ENCODE measurements at regions not wholly inside any gene's neighbourhood (a gene's known extent, or its start where the extent isn't known, plus 50 kb on each side); places are given as distances from the start of the nearest gene placed in this dataset.

- TF ChIP-seq CTCF (IDR thresholded peaks at IDR 0.05 in 4 of 5, conservative IDR thresholded peaks at IDR 0.05 in 1 of 5): no peak
- TF ChIP-seq POLR2A (IDR thresholded peaks at IDR 0.05): no peak
- no peaks in the 10 kb centered on the region for H3K27me3 ChIP-seq
- DNase-seq (no peak), ATAC-seq (no peak)
- H3K27ac ChIP-seq: no peak overlapping the region
- intact Hi-C loops (cut with DNase I; ENCODE audit: low total_unique reads) (no loop called here), in situ Hi-C loops (cut with MboI; ENCODE audit: low sequenced_read_pairs in 4 of 4) (no loop called here)
- H3K36me3 ChIP-seq: no peaks in the 10 kb centered on the region
- no peak overlapping the region for H3K4me3 ChIP-seq
- H3K4me1 ChIP-seq: no peaks in the 10 kb centered on the region
- no peaks in the 10 kb centered on the region for H3K9me3 ChIP-seq
These were observed 624.7 kb upstream of the IGFBP3 start for GRCh38 chr7:46545790-46546189.

DNA sequence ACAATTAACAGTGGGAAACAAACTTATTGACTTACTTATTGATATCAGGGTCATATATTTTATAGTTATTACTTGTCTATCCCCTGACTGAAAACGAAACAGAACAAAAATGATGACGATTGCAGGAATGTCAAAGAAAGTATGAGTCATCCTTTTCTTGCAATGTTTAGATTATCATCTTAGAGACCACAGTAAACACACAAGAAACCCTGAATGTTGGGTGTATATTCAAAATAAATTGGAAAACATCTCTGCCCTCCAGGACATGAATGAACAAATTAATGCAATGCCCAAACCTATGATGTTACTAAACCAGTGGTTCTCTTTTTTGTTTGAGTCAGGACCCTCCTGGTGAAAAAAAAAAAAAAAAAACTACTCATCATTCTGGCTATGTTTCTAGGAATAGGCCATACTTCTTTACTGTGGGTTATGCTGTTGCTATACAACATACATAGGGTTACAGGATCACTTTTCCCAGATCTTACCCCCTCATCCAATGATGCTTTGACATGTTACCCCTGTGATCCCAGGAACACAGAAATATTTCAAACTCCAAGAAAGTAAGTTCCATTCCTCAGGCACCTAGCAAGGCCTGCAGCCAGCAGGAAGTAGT is 623.4 kb upstream of the IGFBP3 start:
- intact Hi-C loops (cut with DNase I; ENCODE audit: low total_unique reads): no loop called here
- Histone ChIP-seq H3K9me3 (no peaks in the 10 kb centered on the region), H3K4me1 (no peaks in the 10 kb centered on the region), H3K27me3 (no peaks in the 10 kb centered on the region), H3K27ac (no peak overlapping the region), H3K36me3 (no peaks in the 10 kb centered on the region), H3K4me3 (no peak overlapping the region)
- no peak for ATAC-seq
- no peak for DNase-seq
- no peak for TF ChIP-seq CTCF (IDR thresholded peaks at IDR 0.05 in 4 of 5, conservative IDR thresholded peaks at IDR 0.05 in 1 of 5)
- no peak for TF ChIP-seq POLR2A (IDR thresholded peaks at IDR 0.05)
- in situ Hi-C loops (cut with MboI; ENCODE audit: low sequenced_read_pairs in 4 of 4): no loop called here

DNA sequence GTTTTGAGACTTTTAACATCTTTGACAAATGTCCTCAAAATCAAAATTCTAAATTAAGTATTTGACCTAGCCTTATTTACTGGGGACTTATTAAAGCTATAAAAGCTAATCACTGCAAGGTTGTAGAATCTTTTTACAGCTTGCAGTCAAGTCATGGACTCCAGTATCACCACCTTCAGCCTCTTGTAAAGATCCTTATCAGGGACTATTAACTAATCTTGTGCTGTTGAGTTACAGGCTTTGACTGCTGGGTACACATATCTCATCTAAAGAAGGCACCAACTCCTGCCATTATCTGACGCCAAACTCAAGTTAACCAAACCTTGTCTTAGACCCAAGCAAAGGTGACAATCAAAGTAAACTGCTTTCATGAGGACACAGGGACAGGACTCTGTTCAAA is 621.0 kb upstream of the IGFBP3 start:
- Histone ChIP-seq H3K4me3 (no peak overlapping the region), H3K36me3 (no peaks in the 10 kb centered on the region), H3K4me1 (no peaks in the 10 kb centered on the region), H3K27ac (no peak overlapping the region), H3K9me3 (no peaks in the 10 kb centered on the region), H3K27me3 (no peaks in the 10 kb centered on the region)
- in situ Hi-C loops (cut with MboI; ENCODE audit: low sequenced_read_pairs in 4 of 4) (no loop called here), intact Hi-C loops (cut with DNase I; ENCODE audit: low total_unique reads) (no loop called here)
- TF ChIP-seq POLR2A (IDR thresholded peaks at IDR 0.05) (no peak), CTCF (IDR thresholded peaks at IDR 0.05 in 4 of 5, conservative IDR thresholded peaks at IDR 0.05 in 1 of 5) (no peak)
- DNase-seq: no peak
- ATAC-seq: no peak

GRCh38 chr7:46539892-46540483 is 618.9 kb upstream of the IGFBP3 start:
- ATAC-seq: no peak

More at GRCh38 chr7:46539892-46540483, 618.9 kb upstream of the IGFBP3 start:
- in situ Hi-C loops (cut with MboI; ENCODE audit: low sequenced_read_pairs in 4 of 4): no loop called here
- Histone ChIP-seq H3K27me3 (no peaks in the 10 kb centered on the region), H3K27ac (no peak overlapping the region), H3K9me3 (no peaks in the 10 kb centered on the region), H3K36me3 (no peaks in the 10 kb centered on the region), H3K4me1 (no peaks in the 10 kb centered on the region), H3K4me3 (no peak overlapping the region)
- TF ChIP-seq CTCF (IDR thresholded peaks at IDR 0.05 in 4 of 5, conservative IDR thresholded peaks at IDR 0.05 in 1 of 5): no peak
- TF ChIP-seq POLR2A (IDR thresholded peaks at IDR 0.05): no peak
- intact Hi-C loops (cut with DNase I; ENCODE audit: low total_unique reads): no loop called here
- DNase-seq: no peak
